ENCODE measurements at regions not wholly inside any gene's neighbourhood (a gene's known extent, or its start where the extent isn't known, plus 50 kb on each side); places are given as distances from the start of the nearest gene placed in this dataset.

- dilution Hi-C loops (cut with MboI; ENCODE audit: extremely low pct_ligation_motif_present, low sequenced_read_pairs), result no loop called here
- H3K4me1 ChIP-seq (ENCODE audit: control insufficient read depth, extremely low read depth, insufficient read depth, low read length), result peaks cover 3% of the 10 kb centered on the region
- H2AFZ ChIP-seq (ENCODE audit: control insufficient read depth, low read length), result peak overlapping the region; percentile 64
- H3K9me3 ChIP-seq (ENCODE audit: control insufficient read depth, low read depth, low read length), result no peaks in the 10 kb centered on the region
- FAIRE-seq (peak; percentile 20), DNase-seq (ENCODE audit: low read depth, low spot score) (no peak)
- no peak overlapping the region for H3K4me3 ChIP-seq (ENCODE audit: control insufficient read depth in 2 of 3, extremely low read depth in 1 of 3, insufficient read depth in 2 of 3, low read depth in 1 of 3, low read length in 3 of 3)
- no peaks in the 10 kb centered on the region for H3K36me3 ChIP-seq (ENCODE audit: control insufficient read depth in 2 of 2, extremely low read depth in 1 of 2, insufficient read depth in 2 of 2, low read length in 2 of 2)
- no peak overlapping the region for H3K4me2 ChIP-seq (ENCODE audit: control insufficient read depth, extremely low read depth, insufficient read depth, low read depth, low read length)
- TF ChIP-seq CTCF (optimal IDR thresholded peaks at IDR 0.05 in 1 of 3, IDR thresholded peaks at IDR 0.05 in 1 of 3, conservative IDR thresholded peaks at IDR 0.05 in 1 of 3; ENCODE audit: extremely low read depth in 1 of 3, insufficient read depth in 2 of 3, low read length in 3 of 3) (no peak), EZH2 (IDR thresholded peaks at IDR 0.05; ENCODE audit: low read length) (no peak)
- no peak overlapping the region for H3K27ac ChIP-seq (ENCODE audit: control insufficient read depth, insufficient read depth, low read length)
- no peaks in the 10 kb centered on the region for H3K27me3 ChIP-seq (ENCODE audit: control insufficient read depth, extremely low read depth, insufficient read depth, low read length)
- no peaks in the 10 kb centered on the region for H3K79me2 ChIP-seq (ENCODE audit: control insufficient read depth, insufficient read depth, low read length)
- no peak overlapping the region for H3K9ac ChIP-seq (ENCODE audit: control insufficient read depth, extremely low read depth, insufficient read depth, low read length)
- no peaks in the 10 kb centered on the region for H4K20me1 ChIP-seq (ENCODE audit: control insufficient read depth, extremely low read depth, insufficient read depth, low read length)
- H3K9me1 ChIP-seq (ENCODE audit: control insufficient read depth, extremely low read depth, insufficient read depth, low read length), result no peaks in the 10 kb centered on the region
Observed at GRCh38 chr1:172775606-172776005, 116.7 kb downstream of the FASLG start.

- Histone ChIP-seq H3K4me2 (ENCODE audit: control insufficient read depth, extremely low read depth, insufficient read depth, low read depth, low read length) (peak overlapping the region; percentile 18), H3K9me1 (ENCODE audit: control insufficient read depth, extremely low read depth, insufficient read depth, low read length) (no peaks in the 10 kb centered on the region), H3K9me3 (ENCODE audit: control insufficient read depth, low read depth, low read length) (no peaks in the 10 kb centered on the region), H3K9ac (ENCODE audit: control insufficient read depth, extremely low read depth, insufficient read depth, low read length) (no peak overlapping the region), H3K36me3 (ENCODE audit: control insufficient read depth in 2 of 2, extremely low read depth in 1 of 2, insufficient read depth in 2 of 2, low read length in 2 of 2) (no peaks in the 10 kb centered on the region), H4K20me1 (ENCODE audit: control insufficient read depth, extremely low read depth, insufficient read depth, low read length) (no peaks in the 10 kb centered on the region), H3K27ac (ENCODE audit: control insufficient read depth, insufficient read depth, low read length) (no peak overlapping the region), H2AFZ (ENCODE audit: control insufficient read depth, low read length) (peak overlapping the region; percentile 64), H3K4me1 (ENCODE audit: control insufficient read depth, extremely low read depth, insufficient read depth, low read length) (peaks cover 3% of the 10 kb centered on the region), H3K27me3 (ENCODE audit: control insufficient read depth, extremely low read depth, insufficient read depth, low read length) (no peaks in the 10 kb centered on the region), H3K79me2 (ENCODE audit: control insufficient read depth, insufficient read depth, low read length) (no peaks in the 10 kb centered on the region), H3K4me3 (ENCODE audit: control insufficient read depth in 2 of 3, extremely low read depth in 1 of 3, insufficient read depth in 2 of 3, low read depth in 1 of 3, low read length in 3 of 3) (no peak overlapping the region)
- no peak for FAIRE-seq
- TF ChIP-seq CTCF (optimal IDR thresholded peaks at IDR 0.05 in 1 of 3, IDR thresholded peaks at IDR 0.05 in 1 of 3, conservative IDR thresholded peaks at IDR 0.05 in 1 of 3; ENCODE audit: extremely low read depth in 1 of 3, insufficient read depth in 2 of 3, low read length in 3 of 3) (no peak), EZH2 (IDR thresholded peaks at IDR 0.05; ENCODE audit: low read length) (no peak)
- no peak for DNase-seq (ENCODE audit: low read depth, low spot score)
- dilution Hi-C loops (cut with MboI; ENCODE audit: extremely low pct_ligation_motif_present, low sequenced_read_pairs), result no loop called here
Observed at GRCh38 chr1:172776071-172776470, 117.2 kb downstream of the FASLG start.
